NT2/D1 (cell line): ENCODE measurements at regions not wholly inside any gene's neighbourhood (a gene's known extent, or its start where the extent isn't known, plus 50 kb on each side); places are given as distances from the start of the nearest gene placed in this dataset.

Experiments
- SUZ12 ChIP-seq: IDR thresholded peaks from 2 replicates; pipeline ENCODE4 v1.6.1; 2011; ENCODE audit not compliant: insufficient read length, insufficient read depth; ENCODE audit errors: extremely low read depth
- YY1 ChIP-seq: IDR thresholded peaks from 2 replicates; pipeline ENCODE4 v1.6.1; 2011; ENCODE audit not compliant: insufficient read length, insufficient read depth

GRCh38 chr5:166594567-166594966 is 1696.9 kb upstream of the WWC1 start:
- TF ChIP-seq YY1 (no peak), SUZ12 (no peak)
